ENCODE measurements at regions not wholly inside any gene's neighbourhood (a gene's known extent, or its start where the extent isn't known, plus 50 kb on each side); places are given as distances from the start of the nearest gene placed in this dataset.

DNA sequence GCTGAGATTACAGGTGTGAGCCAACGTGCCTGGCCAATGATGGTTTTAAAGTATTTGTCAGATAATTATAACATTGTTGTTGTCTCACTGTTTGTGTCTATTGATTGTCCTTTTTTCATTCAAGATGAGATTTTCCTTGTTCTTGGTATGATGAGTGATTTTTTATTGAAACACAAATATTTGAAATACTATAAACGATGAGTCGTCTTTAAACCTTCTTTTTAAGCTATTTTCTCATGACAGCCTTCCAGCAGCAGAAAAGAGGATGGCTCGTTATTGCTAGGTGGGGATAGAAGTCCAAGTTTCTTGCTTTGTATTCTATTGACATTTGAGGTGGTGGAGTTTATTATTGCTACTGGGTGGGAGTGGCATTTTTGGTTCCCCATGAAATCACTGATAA, 61.7 kb upstream of the MDFIC2 start:
- no peak for ATAC-seq
- no peak for DNase-seq
- intact Hi-C loops (cut with DNase I, micrococcal nuclease) = no loop called here
